ENCODE measurements at regions not wholly inside any gene's neighbourhood (a gene's known extent, or its start where the extent isn't known, plus 50 kb on each side); places are given as distances from the start of the nearest gene placed in this dataset.

GRCh38 chr2:145078923-145079322 lies 559.0 kb upstream of the ZEB2 start:
- ChIA-PET POLR2A (ENCODE audit: low non-redundant PET) (no interaction called here), CTCF (no interaction called here)
- DNase-seq (ENCODE audit: low spot score) = no peak
- TF ChIP-seq CTCF (conservative IDR thresholded peaks at IDR 0.05; ENCODE audit: low read depth) = no peak
- H3K27ac ChIP-seq = no peak overlapping the region

GRCh38 chr2:145076085-145076484 lies 556.2 kb upstream of the ZEB2 start:
- DNase-seq (ENCODE audit: low spot score) = no peak
- CTCF ChIA-PET = no interaction called here
- no peak for TF ChIP-seq CTCF (conservative IDR thresholded peaks at IDR 0.05; ENCODE audit: low read depth)
- POLR2A ChIA-PET (ENCODE audit: low non-redundant PET) = no interaction called here
- H3K27ac ChIP-seq = no peak overlapping the region

GRCh38 chr2:145075454-145076062 lies 555.6 kb upstream of the ZEB2 start:
- POLR2A ChIA-PET (ENCODE audit: low non-redundant PET) = no interaction called here
- no peak for DNase-seq (ENCODE audit: low spot score)
- H3K27ac ChIP-seq = no peak overlapping the region
- CTCF ChIA-PET = no interaction called here
- TF ChIP-seq CTCF (conservative IDR thresholded peaks at IDR 0.05; ENCODE audit: low read depth) = no peak

GRCh38 chr2:145070703-145071102 lies 550.8 kb upstream of the ZEB2 start:
- DNase-seq (ENCODE audit: low spot score) = no peak
- H3K27ac ChIP-seq = no peak overlapping the region
- POLR2A ChIA-PET (ENCODE audit: low non-redundant PET) = no interaction called here
- CTCF ChIA-PET = interaction anchor here (0.6 kb wide), 1 partner anchor 22 kb away, joined by 5 read pairs; no protein-coding TSS in a partner anchor
- no peak for TF ChIP-seq CTCF (conservative IDR thresholded peaks at IDR 0.05; ENCODE audit: low read depth)

GRCh38 chr2:145068509-145068908 lies 548.6 kb upstream of the ZEB2 start:
- ChIA-PET CTCF (no interaction called here), POLR2A (ENCODE audit: low non-redundant PET) (no interaction called here)

GRCh38 chr2:145067549-145068030 lies 547.7 kb upstream of the ZEB2 start:
- CTCF ChIA-PET = interaction anchor here (0.6 kb wide), 1 partner anchor 53 kb away, joined by 6 read pairs; no protein-coding TSS in a partner anchor
- H3K27ac ChIP-seq = no peak overlapping the region
- POLR2A ChIA-PET (ENCODE audit: low non-redundant PET) = no interaction called here
- TF ChIP-seq CTCF (conservative IDR thresholded peaks at IDR 0.05; ENCODE audit: low read depth) = no peak
- DNase-seq (ENCODE audit: low spot score) = no peak

More at GRCh38 chr2:145068509-145068908, 548.6 kb upstream of the ZEB2 start:
- no peak for DNase-seq (ENCODE audit: low spot score)
- no peak overlapping the region for H3K27ac ChIP-seq
- no peak for TF ChIP-seq CTCF (conservative IDR thresholded peaks at IDR 0.05; ENCODE audit: low read depth)
